Keratinocyte (primary cell): ENCODE measurements at regions not wholly inside any gene's neighbourhood (a gene's known extent, or its start where the extent isn't known, plus 50 kb on each side); places are given as distances from the start of the nearest gene placed in this dataset.

Source experiments
- DNase-seq: peaks from one replicate; pipeline ENCODE4 v3.0.0-alpha.2; 2011; ENCODE audit warnings: low read depth, missing footprints, low spot score
- FAIRE-seq: peaks from 2 replicates; lab custom pipeline; 2011; peaks lifted over from hg19 to GRCh38; lab: Jason Lieb, UNC
- H2AFZ ChIP-seq: 2 replicates; pipeline ENCODE4 v1.6.0; 2012; ENCODE audit warnings: low read length, control low read depth, inconsistent platforms; ENCODE audit not compliant: control insufficient read depth
- H3K27ac ChIP-seq: 2 replicates; pipeline ENCODE4 v1.5.1; 2011; ENCODE audit warnings: low read length; ENCODE audit not compliant: control insufficient read depth, insufficient read depth
- H3K27me3 ChIP-seq: 3 replicates; pipeline ENCODE4 v1.6.0; 2011; ENCODE audit warnings: low read length; ENCODE audit not compliant: control insufficient read depth, insufficient read depth; ENCODE audit errors: extremely low read depth
- H3K36me3 ChIP-seq, 2 experiments: 2 replicates in 1 of 2; 3 replicates in 1 of 2; pipeline ENCODE4 v1.5.1; 2011; ENCODE audit warnings: low read length in 2 of 2, mild to moderate bottlenecking in 1 of 2; ENCODE audit not compliant: control insufficient read depth in 2 of 2, insufficient read depth in 2 of 2; ENCODE audit errors: extremely low read depth in 1 of 2
- H3K4me1 ChIP-seq: 3 replicates; pipeline ENCODE4 v1.5.1; 2011; ENCODE audit warnings: low read length; ENCODE audit not compliant: control insufficient read depth, insufficient read depth; ENCODE audit errors: extremely low read depth
- H3K4me2 ChIP-seq: 3 replicates; pipeline ENCODE4 v1.6.0; 2011; ENCODE audit warnings: low read depth, low read length; ENCODE audit not compliant: control insufficient read depth, insufficient read depth; ENCODE audit errors: extremely low read depth
- H3K4me3 ChIP-seq, 3 experiments: fragments of 200-600 bp in 1 of 3; sonication (generic) in 1 of 3; 2 replicates in 2 of 3; 3 replicates in 1 of 3; pipeline ENCODE4 v1.5.1; 2011 to 2016; ENCODE audit warnings: low read length in 3 of 3, mild to moderate bottlenecking in 3 of 3, control low read depth in 2 of 3, inconsistent platforms in 1 of 3, low read depth in 1 of 3, mixed read lengths in 1 of 3, mixed run types in 1 of 3, moderate library complexity in 1 of 3; ENCODE audit not compliant: control insufficient read depth in 2 of 3, insufficient read depth in 2 of 3; ENCODE audit errors: extremely low read depth in 1 of 3
- H3K79me2 ChIP-seq: 2 replicates; pipeline ENCODE4 v1.6.0; 2012; ENCODE audit warnings: low read length; ENCODE audit not compliant: control insufficient read depth, insufficient read depth
- H3K9ac ChIP-seq: 3 replicates; pipeline ENCODE4 v1.6.0; 2011; ENCODE audit warnings: low read length; ENCODE audit not compliant: control insufficient read depth, insufficient read depth; ENCODE audit errors: extremely low read depth
- H3K9me1 ChIP-seq: 3 replicates; pipeline ENCODE4 v1.6.0; 2011; ENCODE audit warnings: low read length; ENCODE audit not compliant: control insufficient read depth, insufficient read depth; ENCODE audit errors: extremely low read depth
- H3K9me3 ChIP-seq: 2 replicates; pipeline ENCODE4 v1.5.1; 2012; ENCODE audit warnings: low read depth, low read length; ENCODE audit not compliant: control insufficient read depth
- H4K20me1 ChIP-seq: 3 replicates; pipeline ENCODE4 v1.6.0; 2011; ENCODE audit warnings: low read length; ENCODE audit not compliant: control insufficient read depth, insufficient read depth; ENCODE audit errors: extremely low read depth
- EZH2 ChIP-seq: IDR thresholded peaks from one replicate; pipeline ENCODE4 v1.6.1; 2012; ENCODE audit warnings: inconsistent platforms, mild to moderate bottlenecking, low read length, moderate library complexity
- dilution Hi-C: fragments of 300-500 bp; cut with MboI; formaldehyde crosslinking; loops from one replicate; pipeline ENCODE4 v1.7.0; 2020; ENCODE audit warnings: low sequenced_read_pairs; ENCODE audit not compliant: extremely low pct_ligation_motif_present
- TF ChIP-seq, protein P1 (sequence below), 3 experiments: IDR thresholded peaks in 1 of 3; conservative IDR thresholded peaks in 1 of 3; optimal IDR thresholded peaks in 1 of 3; 2 replicates in 2 of 3; 3 replicates in 1 of 3; pipeline versions ENCODE3 to v1.5.1; 2011; ENCODE audit warnings: low read length in 3 of 3, mild to moderate bottlenecking in 3 of 3, moderate library complexity in 2 of 3, control low read depth in 1 of 3, inconsistent platforms in 1 of 3; ENCODE audit not compliant: insufficient read depth in 2 of 3; ENCODE audit errors: extremely low read depth in 1 of 3

DNA sequence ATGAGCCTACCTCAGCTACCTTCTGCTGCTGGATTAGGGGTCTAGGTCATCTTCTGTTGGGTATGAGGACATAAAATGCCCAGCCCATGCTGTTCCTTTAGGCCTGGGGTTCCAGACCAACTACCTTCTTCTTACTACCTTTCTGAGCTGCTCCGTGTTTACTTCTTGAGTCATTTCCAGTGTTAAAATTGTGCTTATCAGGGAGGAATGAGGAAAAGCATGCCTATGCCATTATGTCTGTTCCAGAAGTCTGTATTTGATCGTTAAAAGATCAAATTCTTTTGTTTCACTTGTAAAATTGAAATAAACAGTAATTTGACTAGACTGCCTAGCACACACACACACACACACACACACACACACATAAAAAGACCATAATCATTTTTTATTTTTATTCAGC is 1912.7 kb upstream of the TENM3 start:
- Histone ChIP-seq H3K79me2 (no peaks in the 10 kb centered on the region), H2AFZ (no peak overlapping the region), H3K4me3 (no peak overlapping the region), H3K4me1 (no peaks in the 10 kb centered on the region), H4K20me1 (no peaks in the 10 kb centered on the region), H3K27ac (no peak overlapping the region), H3K36me3 (no peaks in the 10 kb centered on the region), H3K9me3 (peaks cover 4% of the 10 kb centered on the region), H3K4me2 (no peak overlapping the region), H3K27me3 (no peaks in the 10 kb centered on the region), H3K9ac (no peak overlapping the region), H3K9me1 (no peaks in the 10 kb centered on the region)
- FAIRE-seq, result no peak
- no peak for DNase-seq
- TF ChIP-seq EZH2, result no peak
- TF ChIP-seq, protein P1, sequence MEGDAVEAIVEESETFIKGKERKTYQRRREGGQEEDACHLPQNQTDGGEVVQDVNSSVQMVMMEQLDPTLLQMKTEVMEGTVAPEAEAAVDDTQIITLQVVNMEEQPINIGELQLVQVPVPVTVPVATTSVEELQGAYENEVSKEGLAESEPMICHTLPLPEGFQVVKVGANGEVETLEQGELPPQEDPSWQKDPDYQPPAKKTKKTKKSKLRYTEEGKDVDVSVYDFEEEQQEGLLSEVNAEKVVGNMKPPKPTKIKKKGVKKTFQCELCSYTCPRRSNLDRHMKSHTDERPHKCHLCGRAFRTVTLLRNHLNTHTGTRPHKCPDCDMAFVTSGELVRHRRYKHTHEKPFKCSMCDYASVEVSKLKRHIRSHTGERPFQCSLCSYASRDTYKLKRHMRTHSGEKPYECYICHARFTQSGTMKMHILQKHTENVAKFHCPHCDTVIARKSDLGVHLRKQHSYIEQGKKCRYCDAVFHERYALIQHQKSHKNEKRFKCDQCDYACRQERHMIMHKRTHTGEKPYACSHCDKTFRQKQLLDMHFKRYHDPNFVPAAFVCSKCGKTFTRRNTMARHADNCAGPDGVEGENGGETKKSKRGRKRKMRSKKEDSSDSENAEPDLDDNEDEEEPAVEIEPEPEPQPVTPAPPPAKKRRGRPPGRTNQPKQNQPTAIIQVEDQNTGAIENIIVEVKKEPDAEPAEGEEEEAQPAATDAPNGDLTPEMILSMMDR (optimal IDR thresholded peaks at IDR 0.05 in 1 of 3, IDR thresholded peaks at IDR 0.05 in 1 of 3, conservative IDR thresholded peaks at IDR 0.05 in 1 of 3; ENCODE audit: extremely low read depth in 1 of 3, insufficient read depth in 2 of 3, low read length in 3 of 3), result no peak
- dilution Hi-C loops, result no loop called here

DNA sequence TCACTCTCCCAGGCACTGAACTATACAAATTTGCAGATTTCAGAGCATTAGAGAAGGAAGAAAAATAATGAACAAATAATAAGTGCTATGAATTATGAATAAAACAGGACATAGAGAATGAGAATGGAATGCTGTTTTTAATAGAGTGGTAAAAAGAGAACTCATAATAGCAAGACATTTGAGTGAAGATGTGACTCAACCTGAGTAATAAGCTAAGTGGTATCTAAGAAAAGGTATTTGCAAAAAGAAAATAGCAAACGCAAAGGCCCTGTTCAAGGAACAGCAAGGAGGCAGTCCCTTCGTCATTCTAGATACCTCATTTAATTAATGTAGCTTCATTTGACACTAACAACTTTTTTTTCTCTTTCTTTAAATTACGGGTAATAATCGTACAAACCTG is 1910.0 kb upstream of the TENM3 start:
- Histone ChIP-seq H3K9me1 (no peaks in the 10 kb centered on the region), H3K27ac (no peak overlapping the region), H3K36me3 (no peaks in the 10 kb centered on the region), H3K4me2 (no peak overlapping the region), H3K79me2 (no peaks in the 10 kb centered on the region), H3K9ac (no peak overlapping the region), H3K9me3 (peaks cover 4% of the 10 kb centered on the region), H2AFZ (no peak overlapping the region), H4K20me1 (no peaks in the 10 kb centered on the region), H3K27me3 (no peaks in the 10 kb centered on the region), H3K4me3 (no peak overlapping the region), H3K4me1 (no peaks in the 10 kb centered on the region)
- TF ChIP-seq, protein P1 (optimal IDR thresholded peaks at IDR 0.05 in 1 of 3, IDR thresholded peaks at IDR 0.05 in 1 of 3, conservative IDR thresholded peaks at IDR 0.05 in 1 of 3; ENCODE audit: extremely low read depth in 1 of 3, insufficient read depth in 2 of 3, low read length in 3 of 3), result no peak
- no peak for TF ChIP-seq EZH2
- FAIRE-seq (no peak), DNase-seq (no peak)
- dilution Hi-C loops, result no loop called here
